Caco-2 (cell line): ENCODE measurements at regions not wholly inside any gene's neighbourhood (a gene's known extent, or its start where the extent isn't known, plus 50 kb on each side); places are given as distances from the start of the nearest gene placed in this dataset.

Experiments
- BruUV-seq: library from RNA; stranded (reverse); fragments of 400-500 nt; replicated peaks from 2 replicates; lab custom pipeline; 2021; lab: Mats Ljungman, UMichigan
- CTCF ChIA-PET: fragments of 300-600 bp; sonication (Branson Sonifier 250); formaldehyde crosslinking; loops from one replicate; lab custom pipeline; 2022; ENCODE audit warnings: antibody characterized with exemption; lab: Charles Lee
- POLR2A ChIA-PET: fragments of 300-600 bp; sonication (Branson Sonifier 250); formaldehyde crosslinking; loops from one replicate; lab custom pipeline; 2022; ENCODE audit warnings: antibody characterized with exemption; lab: Charles Lee
- DNase-seq, 2 experiments: peaks; one replicate each; pipeline versions ENCODE4 v3.0.0 to v3.0.0-alpha.2; 2020 to 2022
- H3K27me3 ChIP-seq: replicated peaks from 2 replicates; pipeline ENCODE4 v1.6.0; 2011; ENCODE audit warnings: low read length; ENCODE audit not compliant: control insufficient read depth, insufficient read depth
- H3K36me3 ChIP-seq: 2 replicates; pipeline ENCODE4 v1.5.1; 2011; ENCODE audit warnings: low read length; ENCODE audit not compliant: control insufficient read depth, insufficient read depth
- H3K4me1 ChIP-seq: fragments of 250-450 bp; sonication (Bioruptor Pico); 2 replicates; pipeline ENCODE4 v1.5.1; 2020; ENCODE audit warnings: mild to moderate bottlenecking
- H3K4me3 ChIP-seq: 2 replicates; pipeline ENCODE4 v1.5.1; 2011; ENCODE audit warnings: low read depth, mild to moderate bottlenecking, control low read depth, low read length
- H3K9me3 ChIP-seq: fragments of 250-450 bp; sonication (Bioruptor Pico); 2 replicates; pipeline ENCODE4 v1.5.1; 2020; ENCODE audit warnings: mild to moderate bottlenecking, moderate library complexity
- H3K27ac Mint-ChIP-seq: one replicate; pipeline ENCODE4 v1.8.0; 2022; ENCODE audit warnings: mixed read lengths; ENCODE audit not compliant: unreplicated experiment
- H3K27me3 Mint-ChIP-seq: one replicate; pipeline ENCODE4 v1.8.0; 2022; ENCODE audit warnings: mixed read lengths; ENCODE audit not compliant: insufficient read depth, unreplicated experiment
- H3K36me3 Mint-ChIP-seq: one replicate; pipeline ENCODE4 v1.8.0; 2022; ENCODE audit warnings: mild to moderate bottlenecking, mixed read lengths; ENCODE audit not compliant: insufficient read depth, unreplicated experiment
- H3K4me1 Mint-ChIP-seq: one replicate; pipeline ENCODE4 v1.8.0; 2022; ENCODE audit warnings: low read depth, mixed read lengths; ENCODE audit not compliant: unreplicated experiment
- H3K4me3 Mint-ChIP-seq: one replicate; pipeline ENCODE4 v1.8.0; 2022; ENCODE audit warnings: mild to moderate bottlenecking, moderate library complexity, mixed read lengths; ENCODE audit not compliant: unreplicated experiment
- H3K9me3 Mint-ChIP-seq: one replicate; pipeline ENCODE4 v1.8.0; 2022; ENCODE audit warnings: mixed read lengths; ENCODE audit not compliant: unreplicated experiment
- intact Hi-C: fragments of 100-400 bp; cut with micrococcal nuclease; formaldehyde crosslinking; loops from one replicate; pipeline ENCODE4 v1.10.0; 2022; ENCODE audit not compliant: unreplicated experiment
- TF ChIP-seq, protein P1 (sequence below), 2 experiments: fragments of 200-600 bp in 1 of 2; IDR thresholded peaks; 1 replicate in 1 of 2; 2 replicates in 1 of 2; pipeline versions ENCODE4 v1.5.1 to v1.8.0; 2011 to 2022; ENCODE audit warnings: antibody characterized with exemption in 1 of 2, control low read depth in 1 of 2, inconsistent platforms in 1 of 2, low read depth in 1 of 2, low read length in 1 of 2, mild to moderate bottlenecking in 1 of 2, moderate library complexity in 1 of 2; ENCODE audit not compliant: insufficient read depth in 1 of 2, severe bottlenecking in 1 of 2, unreplicated experiment in 1 of 2

DNA sequence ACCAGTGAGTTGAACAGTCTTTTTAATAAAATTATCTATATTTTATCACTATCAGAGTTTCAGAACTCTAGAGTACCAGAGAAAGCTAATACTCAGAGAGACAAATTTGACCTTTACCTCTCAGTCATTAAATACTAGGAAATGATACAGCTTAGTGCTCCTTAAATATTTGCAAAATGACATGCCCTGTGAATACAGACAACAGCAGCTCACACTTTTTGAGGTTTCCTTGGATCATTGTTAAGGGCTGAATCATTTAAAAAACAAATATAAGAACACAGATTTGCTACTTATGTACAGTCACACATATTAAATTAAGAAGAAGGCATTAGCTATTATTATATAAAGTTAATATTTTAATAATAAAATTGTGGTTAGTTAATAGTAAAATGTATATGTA lies 1158.7 kb upstream of the EYS start:
- BruUV-seq: no TSS peak
- Mint-ChIP-seq H3K27me3 (no peaks in the 10 kb centered on the region), H3K4me1 (no peaks in the 10 kb centered on the region), H3K4me3 (no peak overlapping the region), H3K27ac (no peak overlapping the region), H3K9me3 (no peaks in the 10 kb centered on the region), H3K36me3 (no peaks in the 10 kb centered on the region)
- TF ChIP-seq, protein P1, sequence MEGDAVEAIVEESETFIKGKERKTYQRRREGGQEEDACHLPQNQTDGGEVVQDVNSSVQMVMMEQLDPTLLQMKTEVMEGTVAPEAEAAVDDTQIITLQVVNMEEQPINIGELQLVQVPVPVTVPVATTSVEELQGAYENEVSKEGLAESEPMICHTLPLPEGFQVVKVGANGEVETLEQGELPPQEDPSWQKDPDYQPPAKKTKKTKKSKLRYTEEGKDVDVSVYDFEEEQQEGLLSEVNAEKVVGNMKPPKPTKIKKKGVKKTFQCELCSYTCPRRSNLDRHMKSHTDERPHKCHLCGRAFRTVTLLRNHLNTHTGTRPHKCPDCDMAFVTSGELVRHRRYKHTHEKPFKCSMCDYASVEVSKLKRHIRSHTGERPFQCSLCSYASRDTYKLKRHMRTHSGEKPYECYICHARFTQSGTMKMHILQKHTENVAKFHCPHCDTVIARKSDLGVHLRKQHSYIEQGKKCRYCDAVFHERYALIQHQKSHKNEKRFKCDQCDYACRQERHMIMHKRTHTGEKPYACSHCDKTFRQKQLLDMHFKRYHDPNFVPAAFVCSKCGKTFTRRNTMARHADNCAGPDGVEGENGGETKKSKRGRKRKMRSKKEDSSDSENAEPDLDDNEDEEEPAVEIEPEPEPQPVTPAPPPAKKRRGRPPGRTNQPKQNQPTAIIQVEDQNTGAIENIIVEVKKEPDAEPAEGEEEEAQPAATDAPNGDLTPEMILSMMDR (IDR thresholded peaks at IDR 0.05; ENCODE audit: insufficient read depth in 1 of 2, low read depth in 1 of 2, low read length in 1 of 2, severe bottlenecking in 1 of 2, unreplicated experiment in 1 of 2): no peak
- CTCF ChIA-PET: no interaction called here
- Histone ChIP-seq H3K4me3 (no peak overlapping the region), H3K27me3 (no peaks in the 10 kb centered on the region), H3K4me1 (no peaks in the 10 kb centered on the region), H3K36me3 (no peaks in the 10 kb centered on the region), H3K9me3 (no peaks in the 10 kb centered on the region)
- intact Hi-C loops: no loop called here
- POLR2A ChIA-PET: no interaction called here
- no peak for DNase-seq

DNA sequence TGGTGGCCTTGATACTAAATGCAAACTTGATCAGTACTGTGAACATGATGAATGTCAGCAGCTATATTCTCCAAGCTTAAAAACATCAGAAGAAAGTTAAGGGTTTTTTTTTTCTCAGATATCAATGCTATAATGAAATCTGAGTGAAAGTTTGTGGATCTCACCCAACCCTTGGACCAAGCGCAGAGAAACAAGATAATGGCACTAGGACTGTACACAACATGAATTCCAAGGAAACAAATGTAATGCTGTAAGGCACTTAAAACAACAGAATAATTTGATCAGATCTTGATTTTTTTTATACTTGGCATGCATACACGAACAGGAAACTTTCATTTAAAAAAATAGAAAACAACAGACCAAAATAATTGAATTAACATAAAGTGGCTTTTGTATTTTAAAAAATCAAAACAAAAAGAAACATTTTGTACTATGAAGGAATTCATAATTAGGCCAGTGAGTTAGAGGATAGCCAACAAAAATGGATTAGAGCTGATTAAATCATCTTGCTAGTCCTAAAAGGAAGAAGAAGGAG lies 1154.0 kb upstream of the EYS start:
- no peak for DNase-seq
- Mint-ChIP-seq H3K36me3 (no peaks in the 10 kb centered on the region), H3K4me1 (no peaks in the 10 kb centered on the region), H3K27me3 (no peaks in the 10 kb centered on the region), H3K4me3 (no peak overlapping the region), H3K9me3 (no peaks in the 10 kb centered on the region), H3K27ac (no peak overlapping the region)
- no TSS peak for BruUV-seq
- POLR2A ChIA-PET: no interaction called here
- no peak overlapping the region for H3K4me3 ChIP-seq
- CTCF ChIA-PET: no interaction called here
- TF ChIP-seq, protein P1 (IDR thresholded peaks at IDR 0.05; ENCODE audit: insufficient read depth in 1 of 2, low read depth in 1 of 2, low read length in 1 of 2, severe bottlenecking in 1 of 2, unreplicated experiment in 1 of 2): no peak
- no peaks in the 10 kb centered on the region for H3K27me3 ChIP-seq
- H3K9me3 ChIP-seq: no peaks in the 10 kb centered on the region
- no peaks in the 10 kb centered on the region for H3K4me1 ChIP-seq
- H3K36me3 ChIP-seq: no peaks in the 10 kb centered on the region
- intact Hi-C loops: no loop called here

DNA sequence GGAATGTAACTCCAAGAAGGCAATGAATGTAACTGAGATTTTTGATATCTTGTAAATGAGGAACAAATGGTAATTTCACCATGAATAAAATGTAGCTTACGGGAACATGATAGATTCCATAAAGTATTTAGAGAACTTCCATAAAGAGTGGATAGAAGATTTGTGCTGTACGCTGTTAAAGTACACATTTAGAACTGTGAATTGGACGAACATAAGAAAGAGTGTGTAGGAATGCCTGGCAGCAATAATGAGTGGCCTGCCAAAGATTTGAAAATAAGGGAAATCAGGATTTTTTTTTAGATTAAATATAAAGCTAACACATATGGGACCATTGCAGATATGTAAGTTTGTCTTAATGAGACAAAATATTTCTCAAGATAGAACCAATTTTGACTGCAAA lies 1153.3 kb upstream of the EYS start:
- Mint-ChIP-seq H3K4me1 (no peaks in the 10 kb centered on the region), H3K36me3 (no peaks in the 10 kb centered on the region), H3K9me3 (no peaks in the 10 kb centered on the region), H3K27me3 (no peaks in the 10 kb centered on the region), H3K27ac (no peak overlapping the region), H3K4me3 (no peak overlapping the region)
- Histone ChIP-seq H3K4me1 (no peaks in the 10 kb centered on the region), H3K9me3 (no peaks in the 10 kb centered on the region), H3K4me3 (no peak overlapping the region), H3K27me3 (no peaks in the 10 kb centered on the region), H3K36me3 (no peaks in the 10 kb centered on the region)
- POLR2A ChIA-PET: no interaction called here
- no peak for DNase-seq
- TF ChIP-seq, protein P1 (IDR thresholded peaks at IDR 0.05; ENCODE audit: insufficient read depth in 1 of 2, low read depth in 1 of 2, low read length in 1 of 2, severe bottlenecking in 1 of 2, unreplicated experiment in 1 of 2): no peak
- no TSS peak for BruUV-seq
- CTCF ChIA-PET: no interaction called here
- intact Hi-C loops: no loop called here
